Activated CD4-positive, alpha-beta T cell treated with anti-CD3 and anti-CD28 coated beads, Interleukin-10, Interleukin-2, amounts not matched to agents 100 ng/mL and 50 ng/mL, durations not matched to agents 16 hours and 8 hours (primary cell): ENCODE measurements at regions not wholly inside any gene's neighbourhood (a gene's known extent, or its start where the extent isn't known, plus 50 kb on each side); places are given as distances from the start of the nearest gene placed in this dataset.
A peak's percentile ranks its signal among the peaks of the same experiment; 100 is the strongest.

Experiments used
- DNase-seq: peaks from one replicate; pipeline ENCODE4 v3.0.0-alpha.2; 2020

- no peak for DNase-seq
These were observed 364.4 kb downstream of the CXCL12 start for GRCh38 chr10:44020322-44021111.

DNA sequence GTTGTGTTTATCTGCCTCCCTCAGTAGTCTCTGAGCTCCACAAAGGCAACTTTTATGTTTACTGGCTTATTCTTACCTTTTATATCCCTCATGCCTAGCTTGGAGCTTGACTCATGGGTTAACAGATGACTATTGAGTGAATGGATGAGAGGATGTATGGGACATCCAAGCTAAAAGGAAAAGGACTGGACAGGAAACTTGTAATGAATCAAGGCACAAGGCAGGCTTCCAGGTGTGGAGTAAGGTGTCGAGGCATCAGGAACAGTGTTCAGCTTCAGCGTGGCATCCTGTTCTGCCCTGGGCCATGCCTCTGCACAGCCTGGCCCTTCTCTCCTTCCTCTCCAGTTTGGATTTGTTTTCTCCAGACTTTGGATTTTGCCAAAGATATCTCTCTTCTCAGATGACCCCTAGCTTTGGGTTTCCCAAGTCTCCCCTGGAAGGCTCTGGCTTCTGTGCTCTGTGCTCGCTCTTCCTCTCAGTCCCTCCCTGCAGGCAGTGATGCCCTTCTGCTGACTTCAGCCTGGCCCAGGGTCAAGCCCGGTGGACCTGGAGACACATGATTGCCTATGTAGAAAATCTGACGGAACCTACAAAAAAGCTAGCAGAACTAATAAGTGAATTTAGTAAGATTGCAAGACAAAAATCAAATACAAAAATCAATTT is 367.3 kb downstream of the CXCL12 start:
- no peak for DNase-seq

DNA sequence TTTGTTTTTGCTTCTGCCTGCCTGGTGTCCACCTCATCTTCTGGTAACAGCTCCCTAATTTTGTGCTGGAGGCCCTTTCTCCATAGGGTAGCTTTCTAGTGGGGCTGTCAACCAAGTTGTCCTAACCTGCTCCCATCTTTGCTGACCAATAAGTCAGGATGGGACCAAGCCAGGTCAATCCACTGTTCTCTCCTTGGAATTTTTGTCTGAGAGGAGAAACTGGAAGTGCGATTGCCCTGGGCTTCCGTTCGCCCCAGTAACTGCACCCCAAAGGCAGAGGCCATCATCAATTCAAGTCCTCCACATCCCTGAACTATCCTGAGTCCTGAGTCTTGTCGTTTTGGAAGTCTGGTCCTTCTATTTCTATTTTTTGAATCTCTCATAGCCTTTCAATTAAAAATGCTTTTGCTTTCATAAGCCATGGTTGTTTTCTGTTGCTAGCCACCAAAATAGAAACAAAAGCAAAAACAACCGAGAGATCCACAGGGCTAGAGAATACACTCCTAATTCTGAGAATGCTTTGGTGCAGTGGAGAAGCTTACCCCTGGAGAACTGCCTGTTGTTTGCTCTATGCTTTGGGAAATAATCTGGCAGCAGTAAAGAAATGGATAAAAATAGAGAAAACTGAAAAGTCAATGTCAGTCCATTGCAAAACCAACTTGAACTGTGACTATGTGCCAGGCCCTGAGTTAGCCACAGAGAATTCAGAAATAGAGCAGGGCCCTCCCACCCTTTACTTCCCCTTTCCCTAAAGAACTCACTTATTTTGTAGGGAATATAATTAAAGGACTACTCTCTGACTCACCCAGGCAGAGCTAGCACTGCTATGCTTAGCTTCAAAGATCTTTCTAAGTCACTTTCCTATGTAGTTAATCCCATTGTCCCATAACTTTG is 368.1 kb downstream of the CXCL12 start:
- DNase-seq = no peak

DNA sequence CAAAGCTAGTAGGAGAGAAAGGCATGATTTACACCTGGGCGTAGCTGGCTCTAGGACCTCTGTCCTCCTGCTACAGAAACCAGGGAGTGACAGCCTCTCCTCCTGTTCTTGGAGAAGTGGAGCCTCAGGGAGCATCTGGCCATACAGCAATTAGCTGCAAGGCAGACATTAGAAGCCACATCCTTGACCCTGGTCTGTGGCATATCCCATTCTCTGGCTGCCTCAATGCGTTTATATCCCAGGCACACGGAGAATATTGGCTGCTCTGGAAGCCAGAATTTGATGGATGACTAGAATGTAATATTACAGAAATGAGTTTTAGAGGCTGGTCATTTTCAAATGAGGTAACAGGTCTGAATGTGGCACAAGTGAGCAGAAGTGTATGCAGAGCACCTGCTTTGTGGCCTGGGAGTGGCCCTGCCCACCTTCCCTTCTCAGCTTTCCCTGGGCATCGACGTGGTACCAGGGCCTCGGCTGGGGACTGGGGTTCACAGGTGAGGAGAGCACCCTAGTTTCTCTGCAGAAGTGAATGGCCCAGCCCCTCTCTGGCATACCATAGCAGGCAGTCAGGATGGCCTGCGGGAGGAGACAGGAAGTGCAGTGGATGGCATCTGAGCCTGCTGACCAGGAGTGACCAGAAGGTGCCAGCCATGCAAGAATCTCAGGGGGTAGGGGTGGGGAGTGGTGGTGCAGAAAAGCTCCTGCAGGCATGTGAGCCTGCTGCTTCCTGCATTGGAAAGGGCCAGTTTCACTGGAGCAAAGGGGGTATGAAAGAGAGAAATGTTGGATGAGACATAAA is 367.2 kb upstream of the ZNF32 start:
- no peak for DNase-seq

DNA sequence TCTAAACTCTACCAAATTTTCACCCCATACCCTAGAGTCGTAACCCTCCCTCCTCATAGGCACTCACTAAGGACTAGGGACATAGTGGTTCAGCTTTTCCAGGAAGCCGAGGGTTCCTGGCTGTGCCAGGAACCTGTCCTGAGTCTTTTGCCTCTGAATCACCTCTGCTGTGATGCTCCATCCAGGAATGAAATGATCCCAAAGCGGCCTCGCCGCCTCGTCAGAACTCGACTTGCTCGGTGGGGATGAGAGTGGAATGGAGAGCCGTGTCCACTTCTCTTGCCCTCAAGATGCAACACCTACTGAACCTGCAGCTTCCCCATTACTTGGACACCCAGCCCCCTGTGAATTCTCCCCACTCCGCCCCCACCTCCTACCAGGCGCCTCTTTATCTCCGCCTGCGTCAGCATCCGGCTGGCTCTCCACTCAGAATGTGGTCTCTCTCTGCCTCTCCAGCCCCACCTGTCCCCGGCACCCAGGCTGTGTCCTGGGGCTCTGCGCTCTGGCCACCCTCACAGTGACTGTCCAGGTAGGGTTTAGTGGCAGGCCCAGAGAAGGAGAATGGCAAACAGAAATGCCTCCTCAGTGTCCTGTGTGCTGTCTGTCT is 366.1 kb upstream of the ZNF32 start:
- no peak for DNase-seq

GRCh38 chr10:44013981-44014380 is 365.3 kb upstream of the ZNF32 start:
- DNase-seq = no peak

GRCh38 chr10:44012921-44013320 is 364.2 kb upstream of the ZNF32 start:
- no peak for DNase-seq

- DNase-seq = no peak
These were observed 362.9 kb upstream of the ZNF32 start for GRCh38 chr10:44011603-44011981.

DNA sequence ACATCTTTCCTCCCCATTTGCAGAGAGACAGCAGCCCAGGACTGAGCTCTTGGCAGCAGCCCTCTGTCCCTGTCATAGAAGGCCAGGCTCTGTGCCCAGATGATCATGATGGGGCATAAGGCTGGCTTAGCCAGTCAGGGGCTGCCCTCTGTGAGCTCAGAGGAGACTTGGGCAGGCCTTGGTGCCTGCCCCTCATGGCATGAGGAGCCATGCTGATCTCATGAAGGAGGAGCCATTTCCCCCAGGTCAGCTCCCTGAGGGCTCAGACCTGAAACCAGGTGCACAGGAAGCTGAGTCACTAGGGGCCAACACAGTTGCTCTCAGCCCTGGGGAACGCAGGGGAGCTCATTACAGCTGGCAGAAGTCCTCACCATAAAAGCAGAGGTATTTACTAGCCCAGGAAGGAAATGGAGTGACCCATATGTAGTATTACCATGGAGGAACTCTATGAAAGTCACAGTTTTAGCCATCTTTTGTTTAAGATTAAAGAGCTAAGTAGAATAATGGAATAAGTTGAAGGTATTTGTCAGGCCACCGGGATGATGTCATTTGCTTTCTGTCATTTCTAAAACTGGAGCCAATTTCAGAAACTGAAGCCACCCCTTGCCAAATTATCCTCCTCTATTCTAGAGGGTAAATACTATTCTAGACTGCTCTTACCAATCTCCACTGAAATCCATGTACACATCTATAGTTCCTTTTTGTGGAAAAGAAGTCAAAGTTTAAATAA is 362.4 kb upstream of the ZNF32 start:
- DNase-seq = peak; percentile 45

GRCh38 chr10:44009891-44010632 is 361.4 kb upstream of the ZNF32 start:
- no peak for DNase-seq

DNA sequence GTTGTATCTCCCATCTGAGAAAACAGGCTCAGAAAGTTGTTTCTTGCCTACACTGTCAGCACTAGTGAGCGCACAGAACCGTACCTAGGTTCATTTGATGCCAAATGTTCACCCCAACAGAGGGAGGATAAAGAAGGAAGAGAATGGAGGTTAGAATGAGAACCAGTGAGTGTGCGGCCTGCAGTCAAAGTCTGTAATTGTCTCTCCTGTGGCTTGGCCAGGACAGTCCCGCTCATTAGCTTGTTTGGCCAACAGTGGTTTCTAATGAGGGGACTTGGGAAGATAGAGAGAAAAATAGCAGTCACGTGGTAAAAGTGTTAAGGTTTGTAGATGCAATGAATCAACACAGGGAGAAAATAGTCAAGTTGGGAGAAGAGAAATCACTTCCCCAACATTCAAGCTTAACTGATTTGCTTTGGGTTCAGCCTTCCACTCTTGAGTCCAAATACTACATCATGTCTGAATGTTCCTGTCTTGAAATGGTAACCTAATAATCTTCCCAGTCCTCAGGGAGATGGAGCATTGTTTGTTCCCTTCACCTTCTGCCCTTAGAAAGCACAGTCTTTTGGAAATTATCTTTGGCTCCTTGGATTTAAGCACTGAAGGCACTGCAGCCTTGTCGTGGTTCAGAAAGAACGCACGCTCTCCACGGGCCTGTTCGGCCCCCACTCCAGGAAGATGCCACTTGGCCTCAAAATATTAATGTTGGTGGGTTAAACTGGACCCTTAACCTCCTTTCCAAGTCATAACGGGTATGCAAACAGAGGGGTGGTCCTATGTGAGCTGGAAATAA is 360.4 kb upstream of the ZNF32 start:
- no peak for DNase-seq

- no peak for DNase-seq
These were observed 359.7 kb upstream of the ZNF32 start for GRCh38 chr10:44008270-44008916.

- no peak for DNase-seq
These were observed 358.1 kb upstream of the ZNF32 start for GRCh38 chr10:44006771-44007170.

DNA sequence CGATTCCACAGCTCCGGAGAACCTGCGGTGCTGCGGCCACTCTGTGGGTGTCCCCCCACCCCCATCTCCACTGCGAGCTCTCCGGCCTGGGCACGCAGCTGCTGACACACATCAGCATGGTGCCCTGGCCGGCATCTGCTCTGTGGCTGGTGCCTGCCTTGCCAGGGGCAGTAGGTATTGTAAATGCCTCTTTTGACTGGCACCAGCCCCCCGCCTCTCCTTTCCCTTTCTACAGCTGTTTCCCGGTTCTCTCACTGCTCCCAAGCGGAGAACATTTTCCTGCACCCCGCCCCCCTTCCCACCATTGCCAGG is 357.1 kb upstream of the ZNF32 start:
- DNase-seq = no peak

GRCh38 chr10:44004913-44005787 is 356.5 kb upstream of the ZNF32 start:
- no peak for DNase-seq

DNA sequence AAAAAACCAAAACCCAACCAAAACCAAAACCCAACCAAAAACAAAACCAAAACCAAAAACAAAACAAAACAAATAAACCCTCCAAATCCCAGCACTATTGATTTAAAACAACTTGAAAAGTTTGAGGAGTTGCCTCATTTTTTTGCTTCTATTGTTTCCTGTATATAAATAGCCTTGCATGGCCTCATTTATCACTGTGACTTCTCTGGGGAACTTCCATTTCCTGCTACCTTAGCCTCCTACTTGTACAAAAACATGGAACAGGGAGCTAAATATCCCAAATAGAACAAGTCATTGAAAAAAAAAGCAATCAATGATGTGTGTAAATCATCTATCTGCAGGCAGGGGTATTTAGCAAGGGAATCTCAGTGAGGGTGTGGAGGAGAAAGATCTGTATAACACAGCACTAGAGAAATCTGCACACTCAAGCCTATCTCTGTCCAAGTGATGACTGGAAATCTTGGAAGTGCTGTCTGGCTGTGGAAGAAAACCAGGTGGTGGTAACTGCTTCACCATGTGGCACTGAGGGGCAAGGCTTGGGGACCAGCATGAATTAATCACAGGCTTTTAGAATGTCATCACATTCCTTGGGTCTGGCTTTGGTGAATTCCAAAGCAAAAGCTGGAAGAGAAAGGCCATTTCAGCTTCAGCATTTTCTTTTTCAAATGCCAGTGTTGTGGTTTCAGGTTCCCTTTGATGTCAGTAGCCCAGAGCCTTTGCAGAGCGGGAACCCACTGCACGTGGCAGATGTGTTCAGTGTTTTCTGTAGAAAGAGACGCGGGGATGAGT is 349.5 kb upstream of the ZNF32 start:
- DNase-seq = no peak

DNA sequence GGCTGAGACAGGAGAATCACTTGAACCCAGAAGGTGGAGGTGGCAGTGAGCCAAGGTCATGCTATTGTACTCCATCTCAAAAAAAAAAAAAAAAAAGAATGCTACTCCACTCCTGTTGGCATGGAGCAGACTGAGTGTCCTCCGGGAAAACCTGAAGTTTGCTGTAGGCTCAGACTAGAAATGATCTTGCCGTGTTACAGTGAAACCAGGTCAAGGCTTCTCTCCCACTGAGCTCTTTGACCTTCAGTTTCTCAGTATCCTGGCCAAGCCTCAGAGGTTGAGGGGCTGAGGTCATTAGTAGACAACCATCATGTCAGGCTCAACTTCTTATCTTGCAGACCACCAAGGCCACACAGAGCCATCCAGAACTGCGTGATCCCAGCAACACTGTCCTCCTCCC is 348.6 kb upstream of the ZNF32 start:
- no peak for DNase-seq

- no peak for DNase-seq
These were observed 345.9 kb upstream of the ZNF32 start for GRCh38 chr10:43994539-43994938.
